T1000 (cell line): ENCODE measurements at regions not wholly inside any gene's neighbourhood (a gene's known extent, or its start where the extent isn't known, plus 50 kb on each side); places are given as distances from the start of the nearest gene placed in this dataset.

ENCODE experiments used
- DNase-seq: peaks from one replicate; lab custom pipeline; 2025; ENCODE audit warnings: mixed read lengths; lab: John Stamatoyannopoulos, UW

GRCh38 chr4:37082912-37083311 lies 161.6 kb upstream of the NWD2 start:
- DNase-seq = no peak

DNA sequence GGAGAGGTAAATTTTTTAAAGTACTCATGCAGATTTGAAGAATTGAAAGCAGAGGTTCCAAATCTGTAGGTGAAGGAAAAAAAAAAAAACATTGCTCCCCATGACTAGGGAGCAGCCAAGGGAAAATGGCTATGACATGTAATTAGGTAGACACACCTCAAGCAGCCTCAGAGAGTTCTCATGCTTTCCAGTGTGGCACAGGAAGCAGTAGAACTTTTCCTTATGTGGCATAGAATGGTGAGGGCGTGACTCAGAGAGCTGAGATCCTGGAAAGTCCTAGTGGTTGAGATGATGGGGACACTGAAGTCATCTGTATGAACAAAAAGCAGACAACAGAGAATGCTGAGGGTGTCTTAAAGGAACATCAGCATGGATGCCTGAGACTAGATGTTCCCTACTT lies 148.6 kb upstream of the NWD2 start:
- no peak for DNase-seq

- no peak for DNase-seq
Observed at GRCh38 chr4:37101182-37101581, 143.4 kb upstream of the NWD2 start.

DNA sequence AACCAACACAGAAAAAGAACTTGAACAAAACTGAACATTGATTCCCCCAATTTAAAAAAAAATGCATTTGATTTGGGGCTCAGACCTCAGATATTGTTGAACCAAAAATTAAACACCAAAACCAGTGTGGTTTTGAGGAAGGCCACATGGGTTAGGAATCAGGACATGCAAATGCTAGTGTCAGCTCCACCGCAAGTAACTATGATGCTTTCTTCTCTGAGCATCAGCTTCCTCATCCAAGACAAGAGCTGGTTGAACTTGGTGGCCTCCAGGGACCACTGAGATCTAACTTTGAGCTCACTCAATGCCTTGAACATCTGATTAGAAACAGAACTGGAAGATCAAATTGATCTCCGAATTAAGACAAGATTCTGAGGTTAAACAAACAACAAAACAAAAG lies 142.9 kb upstream of the NWD2 start:
- no peak for DNase-seq

DNA sequence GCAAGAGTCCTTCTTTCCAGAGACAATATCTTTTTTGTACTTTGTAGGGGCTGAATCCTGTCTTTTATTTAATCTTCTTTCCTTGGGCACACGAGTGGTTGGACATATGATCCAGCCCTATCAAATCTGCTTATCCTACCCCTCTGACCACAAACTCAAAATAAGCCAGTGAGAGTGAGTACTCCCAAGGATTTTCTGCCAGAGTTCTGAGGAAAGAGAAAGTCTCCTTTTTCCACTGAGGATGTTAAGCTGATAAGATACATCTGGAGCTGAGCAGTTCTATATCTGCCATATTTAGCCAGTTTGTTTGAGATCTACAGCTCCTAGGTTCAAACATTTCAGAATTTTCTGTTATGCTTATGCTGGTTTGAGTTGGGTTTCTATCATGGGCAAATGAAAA lies 134.8 kb upstream of the NWD2 start:
- no peak for DNase-seq

DNA sequence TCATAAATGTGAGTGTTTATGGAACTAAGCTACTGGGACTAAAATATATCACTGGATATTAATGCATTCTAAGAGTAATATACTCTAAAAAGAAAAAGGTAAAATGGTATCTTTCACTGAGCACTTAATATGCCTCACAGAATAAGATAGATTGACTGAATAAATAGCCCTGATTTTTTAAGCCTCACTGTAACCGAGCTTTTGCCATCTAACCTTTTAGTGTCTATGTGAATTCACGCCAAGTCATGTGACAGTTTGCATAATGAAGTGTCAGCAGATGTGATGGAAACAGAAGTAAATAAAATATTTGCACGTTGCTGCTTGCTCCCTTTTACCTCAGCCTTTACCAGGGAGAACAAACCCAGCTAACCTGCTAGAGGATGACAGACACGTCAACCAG lies 119.7 kb upstream of the NWD2 start:
- no peak for DNase-seq

- DNase-seq = no peak
Observed at GRCh38 chr4:37126051-37126450, 118.5 kb upstream of the NWD2 start.

GRCh38 chr4:37130465-37130864 lies 114.1 kb upstream of the NWD2 start:
- no peak for DNase-seq

GRCh38 chr4:37132351-37132974 lies 112.1 kb upstream of the NWD2 start:
- DNase-seq = no peak

DNA sequence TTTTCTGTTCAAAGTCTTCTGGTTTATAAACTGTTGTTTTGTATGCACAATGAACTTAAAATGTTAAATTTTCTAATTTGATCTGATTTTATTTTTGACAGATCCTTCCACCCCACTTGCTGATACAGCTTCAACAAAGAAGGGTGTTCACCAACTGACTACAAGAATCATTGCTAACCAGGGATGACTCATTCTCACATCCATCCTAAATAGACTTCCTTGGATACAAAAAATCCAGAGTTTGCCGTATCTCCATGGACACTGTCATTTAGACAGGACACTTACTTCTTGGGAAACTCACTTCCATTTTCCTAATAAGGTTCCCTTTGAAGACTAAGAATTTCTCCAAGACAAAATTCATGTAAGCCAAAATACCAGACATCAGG lies 111.6 kb upstream of the NWD2 start:
- no peak for DNase-seq

DNA sequence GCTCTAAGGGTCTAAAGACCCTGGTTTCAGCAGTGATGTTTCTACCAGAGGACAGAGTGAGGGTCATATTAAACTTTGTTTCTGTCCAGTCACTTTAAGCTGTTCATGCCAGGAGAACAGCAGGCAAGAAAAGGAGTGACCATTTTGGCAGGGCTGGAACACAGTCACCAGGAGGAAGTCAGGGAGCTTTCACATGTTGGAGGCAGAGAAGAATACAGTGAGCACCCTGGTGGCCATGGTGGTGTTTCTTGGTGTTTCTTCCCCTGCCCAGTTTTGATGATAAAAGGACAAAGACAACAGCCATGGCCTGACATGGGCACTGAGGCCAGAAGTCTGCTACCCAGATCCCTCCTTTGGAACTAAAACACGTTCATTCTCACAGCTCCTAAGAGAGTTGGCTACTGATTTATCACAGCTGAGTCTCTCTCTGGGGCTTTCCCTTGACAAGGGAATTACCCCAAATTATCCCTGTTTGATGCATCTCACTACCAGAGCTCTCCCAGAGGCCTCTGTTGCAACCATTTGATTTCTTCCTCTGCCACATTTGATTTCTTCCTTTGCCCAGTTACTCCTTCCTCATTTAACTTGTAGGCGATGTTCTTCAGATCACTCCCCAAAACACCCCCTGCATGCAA lies 106.4 kb upstream of the NWD2 start:
- DNase-seq = no peak

GRCh38 chr4:37138789-37139188 lies 105.8 kb upstream of the NWD2 start:
- DNase-seq = no peak

GRCh38 chr4:37139987-37140386 lies 104.6 kb upstream of the NWD2 start:
- no peak for DNase-seq

DNA sequence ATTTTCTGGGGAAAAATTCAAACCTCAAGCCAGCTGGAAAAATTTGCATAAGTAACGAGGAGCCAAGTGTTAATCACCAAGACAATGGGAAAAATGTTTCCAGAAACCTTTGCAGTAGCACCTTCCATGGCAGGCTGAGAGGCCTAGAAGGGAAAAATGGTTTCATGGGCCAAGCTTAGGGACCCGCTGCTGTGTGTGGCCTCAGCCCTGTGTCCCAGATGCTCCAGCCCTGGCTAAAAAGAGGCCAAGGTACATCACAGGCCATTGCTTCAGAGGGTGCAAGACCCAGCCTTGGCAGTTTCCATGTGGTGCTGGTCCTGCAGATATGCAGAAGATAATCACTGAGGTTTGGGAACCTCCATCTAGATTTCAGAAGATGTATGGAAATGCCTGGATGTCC lies 98.3 kb upstream of the NWD2 start:
- DNase-seq = no peak

DNA sequence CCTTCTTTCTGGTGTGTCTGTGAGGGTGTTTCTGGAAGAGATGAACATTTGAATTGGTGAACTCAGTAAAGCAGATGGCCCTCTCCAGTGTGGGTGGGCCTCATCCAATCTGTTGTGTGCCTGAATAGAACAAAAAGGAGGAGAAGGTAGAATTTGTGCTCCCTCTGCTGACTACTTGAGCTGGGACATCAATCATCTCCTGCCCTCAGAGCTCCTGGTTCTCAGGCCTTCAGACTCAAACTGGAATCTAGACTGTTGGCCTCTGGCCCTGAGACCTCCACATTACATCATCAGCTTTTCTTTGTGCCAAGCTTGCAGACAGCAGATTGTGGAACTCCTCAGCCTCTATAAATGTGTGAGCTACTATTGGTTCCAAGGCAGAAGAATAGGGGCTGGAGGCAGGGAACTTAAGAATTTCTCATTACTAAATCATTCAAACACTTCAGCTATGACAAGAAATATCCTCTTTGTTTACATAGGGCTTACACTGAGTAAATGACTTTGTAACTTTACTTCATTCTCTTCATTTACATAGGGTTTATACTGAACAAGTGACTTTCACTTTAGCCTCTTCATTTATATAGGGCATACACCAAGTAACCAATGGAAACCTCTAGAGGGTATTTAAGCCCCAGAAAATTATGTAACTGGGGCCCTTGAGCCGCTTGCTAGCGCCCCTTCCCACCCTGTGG lies 86.9 kb upstream of the NWD2 start:
- no peak for DNase-seq

DNA sequence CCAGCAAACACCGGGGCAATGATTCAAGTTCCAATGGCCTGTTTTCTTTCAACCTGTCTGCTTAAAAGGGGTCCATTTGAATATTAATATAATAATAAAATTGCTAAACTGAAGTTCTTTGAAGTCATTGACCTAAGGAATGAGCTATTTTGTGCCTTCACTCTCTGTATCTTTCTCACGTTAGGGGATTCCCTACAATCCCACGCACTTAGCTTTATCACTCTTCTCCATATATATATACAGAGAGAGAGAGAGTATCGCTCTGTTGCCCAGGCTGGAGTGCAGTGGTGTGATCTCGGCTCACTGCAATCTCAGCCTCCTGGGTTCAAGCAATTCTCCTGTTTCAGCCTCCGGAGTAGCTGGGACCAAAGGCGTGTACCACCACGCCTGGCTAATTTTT lies 83.9 kb upstream of the NWD2 start:
- DNase-seq = no peak

GRCh38 chr4:37165844-37166243 lies 78.7 kb upstream of the NWD2 start:
- DNase-seq = no peak

DNA sequence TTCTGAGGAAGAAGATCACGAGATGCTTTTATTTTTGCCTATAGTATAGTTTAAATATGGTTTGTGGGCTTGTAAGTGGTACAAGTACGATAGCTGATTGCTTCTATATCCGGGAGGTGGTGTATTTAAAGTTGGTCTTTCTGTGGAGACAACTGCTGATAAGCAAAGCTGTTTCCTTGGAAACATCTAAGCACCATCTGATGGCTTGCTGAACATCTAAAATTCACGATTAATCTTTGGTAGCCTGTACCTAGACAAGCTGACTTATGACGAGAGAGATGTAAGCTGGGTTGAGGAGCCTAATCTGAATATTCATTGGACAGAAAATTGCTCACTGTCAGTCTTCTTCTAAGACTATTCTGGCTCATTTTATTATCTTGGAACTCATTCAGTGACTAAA lies 74.6 kb upstream of the NWD2 start:
- DNase-seq = no peak

GRCh38 chr4:37188100-37188499 lies 56.4 kb upstream of the NWD2 start:
- DNase-seq = no peak
